ENCODE measurements at regions not wholly inside any gene's neighbourhood (a gene's known extent, or its start where the extent isn't known, plus 50 kb on each side); places are given as distances from the start of the nearest gene placed in this dataset.
"Not testable (repeated sequence)": the region's sequence is repeated elsewhere in the genome, so short reads cannot be mapped to it uniquely, and the experiment has no call there.

- ATAC-seq (ENCODE audit: low FRiP score) (no peak), DNase-seq (ENCODE audit: low spot score) (no peak)
- TF ChIP-seq, protein P1, sequence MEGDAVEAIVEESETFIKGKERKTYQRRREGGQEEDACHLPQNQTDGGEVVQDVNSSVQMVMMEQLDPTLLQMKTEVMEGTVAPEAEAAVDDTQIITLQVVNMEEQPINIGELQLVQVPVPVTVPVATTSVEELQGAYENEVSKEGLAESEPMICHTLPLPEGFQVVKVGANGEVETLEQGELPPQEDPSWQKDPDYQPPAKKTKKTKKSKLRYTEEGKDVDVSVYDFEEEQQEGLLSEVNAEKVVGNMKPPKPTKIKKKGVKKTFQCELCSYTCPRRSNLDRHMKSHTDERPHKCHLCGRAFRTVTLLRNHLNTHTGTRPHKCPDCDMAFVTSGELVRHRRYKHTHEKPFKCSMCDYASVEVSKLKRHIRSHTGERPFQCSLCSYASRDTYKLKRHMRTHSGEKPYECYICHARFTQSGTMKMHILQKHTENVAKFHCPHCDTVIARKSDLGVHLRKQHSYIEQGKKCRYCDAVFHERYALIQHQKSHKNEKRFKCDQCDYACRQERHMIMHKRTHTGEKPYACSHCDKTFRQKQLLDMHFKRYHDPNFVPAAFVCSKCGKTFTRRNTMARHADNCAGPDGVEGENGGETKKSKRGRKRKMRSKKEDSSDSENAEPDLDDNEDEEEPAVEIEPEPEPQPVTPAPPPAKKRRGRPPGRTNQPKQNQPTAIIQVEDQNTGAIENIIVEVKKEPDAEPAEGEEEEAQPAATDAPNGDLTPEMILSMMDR (IDR thresholded peaks at IDR 0.05), result no peak
Observed at GRCh38 chr15:25993506-25993905, 130.4 kb upstream of the ATP10A start.

DNA sequence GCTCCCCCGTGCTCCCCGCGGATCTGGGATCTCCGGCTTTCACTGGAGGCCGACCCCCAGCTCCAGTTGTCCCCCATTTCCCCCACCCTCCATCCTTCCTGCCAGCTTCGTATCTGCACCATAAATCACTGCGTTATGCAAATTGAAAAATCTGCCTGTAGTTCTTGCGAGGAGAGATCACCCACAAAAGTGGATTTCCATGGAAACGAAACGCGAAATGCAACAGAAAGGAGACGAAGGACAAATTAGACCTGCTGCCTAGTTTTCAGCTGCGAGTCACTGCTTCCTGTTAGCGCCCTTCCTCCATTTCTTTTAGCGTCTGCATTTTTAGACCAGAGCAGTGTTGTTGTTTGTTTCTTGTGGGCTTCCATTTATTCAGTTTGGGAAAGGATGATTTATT is 127.1 kb upstream of the ATP10A start:
- ATAC-seq (ENCODE audit: low FRiP score) (no peak), DNase-seq (ENCODE audit: low spot score) (no peak)
- TF ChIP-seq, protein P1 (IDR thresholded peaks at IDR 0.05), result no peak

- DNase-seq (ENCODE audit: low spot score) (no peak), ATAC-seq (ENCODE audit: low FRiP score) (no peak)
- TF ChIP-seq, protein P1 (IDR thresholded peaks at IDR 0.05), result no peak
Observed at GRCh38 chr15:25989327-25989726, 126.2 kb upstream of the ATP10A start.

GRCh38 chr15:25988716-25989115 is 125.6 kb upstream of the ATP10A start:
- DNase-seq (ENCODE audit: low spot score), result not testable (repeated sequence)

GRCh38 chr15:25987638-25988037 is 124.5 kb upstream of the ATP10A start:
- ATAC-seq (ENCODE audit: low FRiP score) (no peak), DNase-seq (ENCODE audit: low spot score) (no peak)
- TF ChIP-seq, protein P1 (IDR thresholded peaks at IDR 0.05), result no peak

More at GRCh38 chr15:25988716-25989115, 125.6 kb upstream of the ATP10A start:
- not testable (repeated sequence) for ATAC-seq (ENCODE audit: low FRiP score)

DNA sequence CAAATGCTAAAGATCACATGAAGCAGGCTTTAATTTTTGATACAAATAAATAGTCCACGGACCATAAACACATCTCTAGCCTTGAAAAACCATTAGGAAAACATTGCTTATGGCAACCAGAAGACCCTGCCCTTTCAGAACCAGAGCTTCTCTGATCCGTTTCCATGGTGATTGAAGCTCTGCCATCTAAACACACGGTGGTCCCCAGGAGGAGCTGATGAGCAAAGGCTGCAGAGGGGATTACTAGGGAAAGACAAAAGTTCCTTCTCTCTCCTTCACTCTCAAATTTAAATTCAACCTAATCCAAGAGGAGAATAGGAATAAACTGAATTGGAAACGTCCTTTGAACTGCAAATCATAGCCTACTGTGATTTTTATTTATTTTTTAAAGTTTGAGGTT is 122.0 kb upstream of the ATP10A start:
- ATAC-seq (ENCODE audit: low FRiP score) (no peak), DNase-seq (ENCODE audit: low spot score) (no peak)
- TF ChIP-seq, protein P1 (IDR thresholded peaks at IDR 0.05), result no peak

DNA sequence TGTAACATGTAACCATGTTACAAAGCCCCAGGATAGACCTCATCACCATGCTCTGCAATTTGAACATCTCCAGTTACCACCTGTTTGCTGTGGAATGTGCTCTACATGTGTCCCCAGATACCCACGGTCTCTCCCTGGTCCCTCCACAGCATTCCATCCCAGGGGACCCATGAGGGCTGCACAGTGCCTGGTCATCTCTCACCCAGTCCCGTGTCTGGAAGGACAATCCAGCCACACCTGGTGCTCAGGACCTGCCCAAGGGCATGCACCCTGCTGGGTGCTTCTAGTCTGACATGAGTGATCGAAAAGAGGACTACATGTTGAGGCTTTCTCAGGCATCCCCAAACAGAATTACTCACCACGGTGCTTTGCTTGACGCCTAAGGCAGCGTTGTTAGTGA is 119.6 kb upstream of the ATP10A start:
- TF ChIP-seq, protein P1 (IDR thresholded peaks at IDR 0.05), result no peak
- DNase-seq (ENCODE audit: low spot score) (no peak), ATAC-seq (ENCODE audit: low FRiP score) (no peak)

DNA sequence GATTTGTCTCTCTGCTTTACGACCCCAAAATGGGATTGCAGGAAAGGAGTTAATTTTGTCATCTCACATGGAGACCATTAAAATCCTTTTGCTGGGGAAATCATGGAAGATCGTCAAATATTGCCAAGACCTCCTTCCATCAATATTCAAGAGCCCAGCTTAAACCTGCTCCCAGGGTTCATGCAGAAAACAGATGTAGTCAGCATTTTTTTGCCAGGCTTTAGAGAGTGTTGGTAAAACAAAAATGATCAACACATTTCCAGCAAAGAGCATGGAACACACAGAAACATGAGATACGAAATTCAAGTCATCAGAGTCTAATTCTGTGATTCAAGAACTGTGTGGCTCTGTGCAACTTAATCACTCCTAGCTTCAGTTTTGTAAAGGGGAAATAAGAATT is 118.0 kb upstream of the ATP10A start:
- TF ChIP-seq, protein P1 (IDR thresholded peaks at IDR 0.05), result no peak
- no peak for DNase-seq (ENCODE audit: low spot score)

More for the DNA sequence above, 118.0 kb upstream of the ATP10A start:
- ATAC-seq (ENCODE audit: low FRiP score), result no peak
